ENCODE measurements at regions not wholly inside any gene's neighbourhood (a gene's known extent, or its start where the extent isn't known, plus 50 kb on each side); places are given as distances from the start of the nearest gene placed in this dataset.

DNA sequence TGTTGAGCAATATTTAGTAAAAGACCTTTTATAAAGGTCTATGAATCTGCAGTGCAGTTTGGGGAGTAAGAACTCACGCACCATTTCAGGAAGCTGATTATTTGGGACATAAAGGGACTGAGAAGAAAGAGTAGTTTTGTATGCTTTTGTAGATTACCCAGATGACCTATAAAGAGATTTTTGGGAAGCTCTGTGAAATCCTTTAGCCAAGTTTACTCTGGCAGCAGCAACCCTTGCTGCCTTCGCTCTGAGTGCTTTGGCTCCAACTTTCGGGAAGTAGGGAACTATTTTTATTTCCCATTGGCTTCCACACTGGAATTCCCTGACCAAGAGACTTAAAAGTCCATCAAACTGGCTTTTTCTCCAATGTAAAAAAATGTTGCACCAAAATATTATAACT, 1110.1 kb upstream of the PHF14 start:
- no peaks in the 10 kb centered on the region for H3K27me3 Mint-ChIP-seq (ENCODE audit: unreplicated experiment)
- H3K36me3 Mint-ChIP-seq (ENCODE audit: unreplicated experiment): no peaks in the 10 kb centered on the region
- DNase-seq (ENCODE audit: extremely low spot score, unreplicated experiment): no peak

DNA sequence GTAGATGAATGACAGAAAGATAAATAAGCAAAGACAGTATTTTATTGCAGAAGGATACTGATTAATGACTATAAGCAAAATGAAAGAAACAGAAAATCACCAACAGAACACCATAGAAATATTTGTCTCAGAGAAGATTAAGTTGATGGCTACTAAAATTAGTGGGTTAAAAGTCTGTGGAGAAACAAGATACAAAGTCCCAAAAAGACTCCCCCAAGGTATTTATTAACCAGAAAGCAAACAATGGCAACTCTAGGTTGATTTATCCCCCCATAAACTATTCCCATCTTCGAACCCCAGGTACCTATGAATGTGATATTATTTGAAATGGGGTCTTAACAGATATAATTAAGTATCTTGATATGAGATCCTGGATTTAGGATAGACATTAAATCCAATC, 1104.5 kb upstream of the PHF14 start:
- Mint-ChIP-seq H3K36me3 (ENCODE audit: unreplicated experiment) (no peaks in the 10 kb centered on the region), H3K27ac (ENCODE audit: unreplicated experiment) (no peak overlapping the region), H3K9me3 (ENCODE audit: unreplicated experiment) (no peaks in the 10 kb centered on the region), H3K4me1 (ENCODE audit: unreplicated experiment) (no peaks in the 10 kb centered on the region), H3K4me3 (ENCODE audit: unreplicated experiment) (no peak overlapping the region), H3K27me3 (ENCODE audit: unreplicated experiment) (no peaks in the 10 kb centered on the region)
- DNase-seq (ENCODE audit: extremely low spot score, unreplicated experiment): no peak
- TF ChIP-seq CTCF (IDR thresholded peaks at IDR 0.05): no peak

More for the DNA sequence above, 1110.1 kb upstream of the PHF14 start:
- no peak overlapping the region for H3K4me3 Mint-ChIP-seq (ENCODE audit: unreplicated experiment)
- TF ChIP-seq CTCF (IDR thresholded peaks at IDR 0.05): no peak
- H3K9me3 Mint-ChIP-seq (ENCODE audit: unreplicated experiment): no peaks in the 10 kb centered on the region
- H3K4me1 Mint-ChIP-seq (ENCODE audit: unreplicated experiment): no peaks in the 10 kb centered on the region
- H3K27ac Mint-ChIP-seq (ENCODE audit: unreplicated experiment): no peak overlapping the region

DNA sequence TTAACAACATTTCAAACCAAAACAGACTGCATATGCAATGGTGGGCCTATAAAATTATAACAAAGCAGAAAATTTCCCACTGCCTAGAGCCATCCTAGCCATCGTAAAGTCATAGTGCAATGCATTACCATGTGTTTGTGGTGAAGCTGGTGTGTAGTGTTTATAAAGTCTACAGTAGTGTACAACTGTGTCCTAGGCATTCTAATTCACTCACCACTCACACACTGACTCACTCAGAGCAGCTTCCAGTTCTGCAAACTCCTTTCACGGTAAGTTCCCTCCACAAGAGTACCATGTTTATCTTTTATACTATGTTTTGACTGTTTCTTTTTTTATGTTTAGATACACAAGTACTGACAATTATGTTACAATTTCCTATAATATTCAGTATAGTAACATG, 1104.1 kb upstream of the PHF14 start:
- no peaks in the 10 kb centered on the region for H3K9me3 Mint-ChIP-seq (ENCODE audit: unreplicated experiment)
- no peak for TF ChIP-seq CTCF (IDR thresholded peaks at IDR 0.05)
- H3K36me3 Mint-ChIP-seq (ENCODE audit: unreplicated experiment): no peaks in the 10 kb centered on the region
- no peak overlapping the region for H3K4me3 Mint-ChIP-seq (ENCODE audit: unreplicated experiment)
- H3K27me3 Mint-ChIP-seq (ENCODE audit: unreplicated experiment): no peaks in the 10 kb centered on the region
- no peak for DNase-seq (ENCODE audit: extremely low spot score, unreplicated experiment)
- no peak overlapping the region for H3K27ac Mint-ChIP-seq (ENCODE audit: unreplicated experiment)
- H3K4me1 Mint-ChIP-seq (ENCODE audit: unreplicated experiment): no peaks in the 10 kb centered on the region

- Mint-ChIP-seq H3K27ac (ENCODE audit: unreplicated experiment) (no peak overlapping the region), H3K4me1 (ENCODE audit: unreplicated experiment) (no peaks in the 10 kb centered on the region), H3K9me3 (ENCODE audit: unreplicated experiment) (no peaks in the 10 kb centered on the region), H3K36me3 (ENCODE audit: unreplicated experiment) (no peaks in the 10 kb centered on the region), H3K4me3 (ENCODE audit: unreplicated experiment) (no peak overlapping the region), H3K27me3 (ENCODE audit: unreplicated experiment) (no peaks in the 10 kb centered on the region)
- no peak for TF ChIP-seq CTCF (IDR thresholded peaks at IDR 0.05)
- DNase-seq (ENCODE audit: extremely low spot score, unreplicated experiment): no peak
Measured at GRCh38 chr7:9870674-9871073, 1103.0 kb upstream of the PHF14 start.

DNA sequence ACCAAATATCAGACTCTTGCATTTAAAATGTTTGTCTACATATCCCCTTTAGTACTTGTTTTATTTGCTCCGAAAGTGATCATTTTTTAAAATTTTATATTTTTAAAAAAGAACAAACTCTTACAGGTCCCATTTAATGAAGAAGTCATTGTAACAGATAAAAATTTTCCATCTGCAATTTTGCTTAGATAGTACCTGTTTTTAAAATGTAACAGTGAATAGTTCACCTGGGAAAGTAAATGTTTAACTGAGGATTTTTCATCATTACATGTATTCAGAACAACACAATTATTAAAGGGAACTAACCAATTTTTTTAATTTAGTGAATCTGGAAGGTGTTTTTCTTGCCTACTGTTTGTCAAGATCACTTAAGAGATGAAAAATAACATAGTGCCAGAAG, 1099.5 kb upstream of the PHF14 start:
- H3K27ac Mint-ChIP-seq (ENCODE audit: unreplicated experiment): no peak overlapping the region
- TF ChIP-seq CTCF (IDR thresholded peaks at IDR 0.05): no peak
- H3K27me3 Mint-ChIP-seq (ENCODE audit: unreplicated experiment): no peaks in the 10 kb centered on the region
- H3K9me3 Mint-ChIP-seq (ENCODE audit: unreplicated experiment): no peaks in the 10 kb centered on the region
- no peak for DNase-seq (ENCODE audit: extremely low spot score, unreplicated experiment)
- no peaks in the 10 kb centered on the region for H3K4me1 Mint-ChIP-seq (ENCODE audit: unreplicated experiment)
- H3K4me3 Mint-ChIP-seq (ENCODE audit: unreplicated experiment): no peak overlapping the region
- H3K36me3 Mint-ChIP-seq (ENCODE audit: unreplicated experiment): no peaks in the 10 kb centered on the region
